Activated CD8-positive, alpha-beta memory T cell treated with anti-CD3 and anti-CD28 coated beads, Interleukin-2, amount 10 ng/mL, durations not matched to agents 7 days and 5 days (primary cell): ENCODE measurements at regions not wholly inside any gene's neighbourhood (a gene's known extent, or its start where the extent isn't known, plus 50 kb on each side); places are given as distances from the start of the nearest gene placed in this dataset.

Experiments used
- ATAC-seq: fragments of 150-1000 bp; cut with Tn5 transposase; one replicate; pipeline ENCODE4 v1.10.0; 2021; ENCODE audit warnings: moderate library complexity
- CTCF ChIA-PET: fragments of 350-600 bp; sonication (Branson Sonifier 250); formaldehyde crosslinking; loops from one replicate; lab custom pipeline; 2021; ENCODE audit warnings: antibody characterized with exemption; lab: Charles Lee
- DNase-seq: peaks from one replicate; pipeline ENCODE4 v3.0.0-alpha.2; 2020
- H3K27ac Mint-ChIP-seq: one replicate; pipeline ENCODE4 v1.8.0; 2021; ENCODE audit warnings: mild to moderate bottlenecking, mixed read lengths
- H3K27me3 Mint-ChIP-seq: one replicate; pipeline ENCODE4 v1.8.0; 2021; ENCODE audit warnings: mixed read lengths
- H3K36me3 Mint-ChIP-seq: one replicate; pipeline ENCODE4 v1.8.0; 2021; ENCODE audit warnings: mild to moderate bottlenecking, mixed read lengths
- H3K4me1 Mint-ChIP-seq: one replicate; pipeline ENCODE4 v1.8.0; 2021; ENCODE audit warnings: mixed read lengths
- H3K4me3 Mint-ChIP-seq: one replicate; pipeline ENCODE4 v1.8.0; 2021; ENCODE audit warnings: mild to moderate bottlenecking, moderate library complexity, mixed read lengths
- H3K9me3 Mint-ChIP-seq: one replicate; pipeline ENCODE4 v1.8.0; 2022; ENCODE audit warnings: low read depth, mixed read lengths

- H3K4me1 Mint-ChIP-seq: no peaks in the 10 kb centered on the region
- no peaks in the 10 kb centered on the region for H3K36me3 Mint-ChIP-seq
- H3K9me3 Mint-ChIP-seq: no peaks in the 10 kb centered on the region
- ATAC-seq (no peak), DNase-seq (no peak)
- H3K4me3 Mint-ChIP-seq: no peak overlapping the region
- no peaks in the 10 kb centered on the region for H3K27me3 Mint-ChIP-seq
- H3K27ac Mint-ChIP-seq: no peak overlapping the region
- CTCF ChIA-PET: no interaction called here
Measured at GRCh38 chr1:96370757-96371156, 350.8 kb upstream of the PTBP2 start.

DNA sequence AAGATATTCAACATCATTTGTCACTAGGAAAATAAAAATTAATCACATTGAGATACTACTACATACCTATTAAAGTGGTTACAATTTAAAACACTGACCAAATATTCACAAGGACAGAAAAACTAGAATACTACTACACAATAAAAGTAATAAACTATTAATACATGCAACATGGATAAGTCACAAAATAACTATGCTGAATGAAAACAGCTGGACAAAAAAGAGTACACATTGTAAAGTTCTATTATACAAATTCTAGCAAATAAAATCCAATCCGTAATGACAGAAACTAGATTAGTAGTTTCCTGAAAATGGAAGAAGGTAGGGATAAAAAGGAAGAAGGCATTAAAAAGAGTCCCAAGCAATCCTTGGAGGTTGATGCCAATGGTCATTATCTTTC, 348.7 kb upstream of the PTBP2 start:
- ATAC-seq (no peak), DNase-seq (no peak)
- Mint-ChIP-seq H3K4me3 (no peak overlapping the region), H3K27me3 (no peaks in the 10 kb centered on the region), H3K36me3 (no peaks in the 10 kb centered on the region), H3K9me3 (no peaks in the 10 kb centered on the region), H3K27ac (no peak overlapping the region), H3K4me1 (no peaks in the 10 kb centered on the region)
- CTCF ChIA-PET: no interaction called here

DNA sequence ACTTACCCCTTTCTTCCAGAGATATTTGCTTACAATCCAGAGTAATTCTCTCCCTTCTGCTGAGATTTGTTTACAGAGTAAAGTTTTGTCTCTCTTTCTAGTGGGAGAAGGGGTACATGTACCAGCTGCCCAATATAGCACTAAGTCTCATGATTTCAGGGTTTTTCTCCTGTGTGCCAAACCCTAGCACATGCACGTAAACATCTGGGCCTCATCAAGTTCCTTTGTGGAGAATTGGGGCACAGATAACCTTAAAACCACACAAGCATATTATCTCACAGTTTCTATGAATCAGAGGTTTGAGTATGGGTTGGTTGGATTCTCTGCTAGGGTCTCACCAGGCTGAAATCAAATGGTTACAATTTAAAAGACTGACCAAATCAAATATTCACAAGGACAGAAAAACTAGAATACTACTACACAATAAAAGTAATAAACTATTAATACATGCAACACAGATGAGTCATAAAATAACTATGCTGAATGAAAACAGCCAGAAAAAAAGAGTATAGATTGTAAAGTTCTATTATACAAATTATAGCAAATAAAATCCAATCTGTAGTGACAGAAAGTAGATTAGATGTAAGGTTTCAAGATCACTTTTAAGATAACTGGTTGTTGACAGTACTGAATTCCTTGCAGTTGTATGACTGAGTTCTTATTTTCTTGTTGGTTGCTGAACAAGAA, 347.4 kb upstream of the PTBP2 start:
- CTCF ChIA-PET: no interaction called here
- Mint-ChIP-seq H3K27ac (no peak overlapping the region), H3K4me3 (no peak overlapping the region), H3K4me1 (no peaks in the 10 kb centered on the region), H3K27me3 (no peaks in the 10 kb centered on the region), H3K36me3 (no peaks in the 10 kb centered on the region), H3K9me3 (peaks cover 2% of the 10 kb centered on the region)
- no peak for ATAC-seq
- DNase-seq: no peak

GRCh38 chr1:96376846-96377245, 344.7 kb upstream of the PTBP2 start:
- ATAC-seq: no peak
- CTCF ChIA-PET: interaction anchor here (1.3 kb wide), 1 partner anchor 13 kb away, joined by 3 read pairs; no protein-coding TSS in a partner anchor

GRCh38 chr1:96384611-96385010, 337.0 kb upstream of the PTBP2 start:
- Mint-ChIP-seq H3K4me1 (no peaks in the 10 kb centered on the region), H3K4me3 (no peak overlapping the region), H3K36me3 (no peaks in the 10 kb centered on the region), H3K9me3 (peaks cover 6% of the 10 kb centered on the region), H3K27me3 (no peaks in the 10 kb centered on the region), H3K27ac (no peak overlapping the region)
- ATAC-seq: no peak
- CTCF ChIA-PET: no interaction called here
- no peak for DNase-seq

More at GRCh38 chr1:96376846-96377245, 344.7 kb upstream of the PTBP2 start:
- Mint-ChIP-seq H3K4me3 (no peak overlapping the region), H3K9me3 (peaks cover 2% of the 10 kb centered on the region), H3K27me3 (no peaks in the 10 kb centered on the region), H3K4me1 (no peaks in the 10 kb centered on the region), H3K27ac (no peak overlapping the region), H3K36me3 (no peaks in the 10 kb centered on the region)
- DNase-seq: no peak

- CTCF ChIA-PET: no interaction called here
- DNase-seq (no peak), ATAC-seq (no peak)
- H3K4me1 Mint-ChIP-seq: no peaks in the 10 kb centered on the region
- no peak overlapping the region for H3K27ac Mint-ChIP-seq
- no peaks in the 10 kb centered on the region for H3K36me3 Mint-ChIP-seq
- no peaks in the 10 kb centered on the region for H3K27me3 Mint-ChIP-seq
- H3K4me3 Mint-ChIP-seq: no peak overlapping the region
- no peaks in the 10 kb centered on the region for H3K9me3 Mint-ChIP-seq
Measured at GRCh38 chr1:96387785-96388184, 333.8 kb upstream of the PTBP2 start.

GRCh38 chr1:96388421-96389310, 332.9 kb upstream of the PTBP2 start:
- Mint-ChIP-seq H3K4me3 (no peak overlapping the region), H3K4me1 (no peaks in the 10 kb centered on the region), H3K9me3 (no peaks in the 10 kb centered on the region), H3K27ac (no peak overlapping the region), H3K27me3 (no peaks in the 10 kb centered on the region), H3K36me3 (no peaks in the 10 kb centered on the region)
- CTCF ChIA-PET: no interaction called here
- DNase-seq (no peak), ATAC-seq (no peak)

- no peak for DNase-seq
- H3K9me3 Mint-ChIP-seq: peaks cover 3% of the 10 kb centered on the region
- no peak overlapping the region for H3K27ac Mint-ChIP-seq
- H3K36me3 Mint-ChIP-seq: no peaks in the 10 kb centered on the region
- CTCF ChIA-PET: no interaction called here
- H3K4me1 Mint-ChIP-seq: no peaks in the 10 kb centered on the region
- no peak overlapping the region for H3K4me3 Mint-ChIP-seq
- H3K27me3 Mint-ChIP-seq: no peaks in the 10 kb centered on the region
- ATAC-seq: no peak
Measured at GRCh38 chr1:96400089-96400488, 321.5 kb upstream of the PTBP2 start.

- ATAC-seq (no peak), DNase-seq (no peak)
- Mint-ChIP-seq H3K4me3 (no peak overlapping the region), H3K9me3 (peaks cover 8% of the 10 kb centered on the region), H3K36me3 (no peaks in the 10 kb centered on the region), H3K4me1 (no peaks in the 10 kb centered on the region), H3K27ac (no peak overlapping the region), H3K27me3 (no peaks in the 10 kb centered on the region)
- CTCF ChIA-PET: no interaction called here
Measured at GRCh38 chr1:96409087-96409486, 312.5 kb upstream of the PTBP2 start.

DNA sequence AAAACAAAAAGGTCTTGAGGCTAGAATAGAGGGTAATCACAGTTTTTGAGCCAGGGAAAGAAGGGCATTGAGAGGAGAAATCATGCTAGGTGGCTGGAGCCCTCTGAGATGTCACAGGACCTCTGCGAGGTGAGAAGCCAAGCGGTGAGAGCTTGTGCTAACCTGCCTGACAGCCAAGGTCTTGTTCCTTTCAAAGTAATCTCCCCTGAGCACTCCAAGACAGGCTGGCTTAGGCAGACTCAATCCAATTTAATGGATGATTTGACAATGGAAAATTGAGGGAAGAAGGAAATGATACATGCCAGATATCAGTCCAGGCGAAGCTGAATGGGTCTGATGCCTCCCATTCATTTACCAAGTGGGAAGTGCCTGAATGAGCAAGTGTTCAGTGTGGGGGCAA, 311.9 kb upstream of the PTBP2 start:
- peaks cover 8% of the 10 kb centered on the region for H3K9me3 Mint-ChIP-seq
- H3K27me3 Mint-ChIP-seq: no peaks in the 10 kb centered on the region
- CTCF ChIA-PET: no interaction called here
- DNase-seq (no peak), ATAC-seq (no peak)
- H3K4me3 Mint-ChIP-seq: no peak overlapping the region
- no peaks in the 10 kb centered on the region for H3K4me1 Mint-ChIP-seq
- no peak overlapping the region for H3K27ac Mint-ChIP-seq
- no peaks in the 10 kb centered on the region for H3K36me3 Mint-ChIP-seq

DNA sequence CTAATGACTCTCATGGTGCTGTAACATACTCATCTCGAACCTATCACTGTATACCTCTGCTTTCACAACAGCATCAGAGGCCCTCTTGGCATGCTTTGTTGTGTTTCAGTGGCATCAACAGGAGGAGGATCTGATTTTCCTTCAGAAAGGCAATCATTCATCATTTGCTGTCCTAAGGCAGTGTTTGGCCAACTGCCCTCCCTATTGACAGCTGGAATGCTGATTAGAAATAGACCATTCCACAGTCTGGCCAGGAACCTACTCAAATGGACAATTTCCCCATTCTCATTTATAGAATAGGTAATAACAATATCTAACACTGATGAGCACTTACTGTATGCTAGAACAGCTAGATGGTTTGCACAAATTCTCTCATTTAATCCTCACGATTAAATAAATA, 310.6 kb upstream of the PTBP2 start:
- Mint-ChIP-seq H3K27ac (no peak overlapping the region), H3K4me3 (no peak overlapping the region), H3K27me3 (no peaks in the 10 kb centered on the region), H3K36me3 (no peaks in the 10 kb centered on the region), H3K9me3 (peaks cover 8% of the 10 kb centered on the region), H3K4me1 (no peaks in the 10 kb centered on the region)
- DNase-seq (no peak), ATAC-seq (no peak)
- CTCF ChIA-PET: no interaction called here

GRCh38 chr1:96414598-96414997, 307.0 kb upstream of the PTBP2 start:
- H3K4me1 Mint-ChIP-seq: no peaks in the 10 kb centered on the region
- ATAC-seq (no peak), DNase-seq (no peak)
- H3K4me3 Mint-ChIP-seq: no peak overlapping the region
- H3K27me3 Mint-ChIP-seq: no peaks in the 10 kb centered on the region
- no peak overlapping the region for H3K27ac Mint-ChIP-seq
- H3K9me3 Mint-ChIP-seq: peaks cover 3% of the 10 kb centered on the region
- CTCF ChIA-PET: no interaction called here
- no peaks in the 10 kb centered on the region for H3K36me3 Mint-ChIP-seq

DNA sequence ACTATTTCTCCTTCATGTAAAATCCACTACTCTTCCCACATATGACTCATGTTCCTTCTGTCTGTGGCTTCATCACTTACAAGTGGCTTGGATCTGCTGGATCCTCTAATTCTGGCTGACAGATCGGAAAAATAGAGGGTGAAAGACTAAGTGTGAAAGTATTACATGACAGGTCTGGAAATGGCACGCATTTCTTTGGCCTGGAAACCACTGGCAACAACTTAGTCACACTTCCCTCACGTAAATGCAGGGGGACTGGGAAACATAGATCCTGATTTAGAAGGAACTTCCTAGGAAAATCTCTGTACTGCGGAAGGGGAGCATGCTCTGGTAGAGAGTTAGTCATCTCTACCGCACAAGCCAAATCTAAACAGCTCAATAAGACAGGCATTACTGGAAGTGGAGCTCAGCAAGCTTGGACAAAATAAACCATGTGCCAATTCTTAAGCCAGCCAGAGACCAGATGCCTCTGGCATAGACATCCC, 305.4 kb upstream of the PTBP2 start:
- Mint-ChIP-seq H3K4me3 (no peak overlapping the region), H3K27me3 (no peaks in the 10 kb centered on the region)

More for the DNA sequence above, 305.4 kb upstream of the PTBP2 start:
- Mint-ChIP-seq H3K9me3 (no peaks in the 10 kb centered on the region), H3K36me3 (no peaks in the 10 kb centered on the region), H3K4me1 (no peaks in the 10 kb centered on the region), H3K27ac (no peak overlapping the region)
- DNase-seq: no peak
- CTCF ChIA-PET: no interaction called here
- no peak for ATAC-seq
